Activated CD8-positive, alpha-beta memory T cell treated with anti-CD3 and anti-CD28 coated beads for 24 hours (primary cell): ENCODE measurements at regions not wholly inside any gene's neighbourhood (a gene's known extent, or its start where the extent isn't known, plus 50 kb on each side); places are given as distances from the start of the nearest gene placed in this dataset.
"Not testable (repeated sequence)": the region's sequence is repeated elsewhere in the genome, so short reads cannot be mapped to it uniquely, and the experiment has no call there.

Experiments
- DNase-seq: peaks from one replicate; pipeline ENCODE4 v3.0.0-alpha.2; 2020

DNA sequence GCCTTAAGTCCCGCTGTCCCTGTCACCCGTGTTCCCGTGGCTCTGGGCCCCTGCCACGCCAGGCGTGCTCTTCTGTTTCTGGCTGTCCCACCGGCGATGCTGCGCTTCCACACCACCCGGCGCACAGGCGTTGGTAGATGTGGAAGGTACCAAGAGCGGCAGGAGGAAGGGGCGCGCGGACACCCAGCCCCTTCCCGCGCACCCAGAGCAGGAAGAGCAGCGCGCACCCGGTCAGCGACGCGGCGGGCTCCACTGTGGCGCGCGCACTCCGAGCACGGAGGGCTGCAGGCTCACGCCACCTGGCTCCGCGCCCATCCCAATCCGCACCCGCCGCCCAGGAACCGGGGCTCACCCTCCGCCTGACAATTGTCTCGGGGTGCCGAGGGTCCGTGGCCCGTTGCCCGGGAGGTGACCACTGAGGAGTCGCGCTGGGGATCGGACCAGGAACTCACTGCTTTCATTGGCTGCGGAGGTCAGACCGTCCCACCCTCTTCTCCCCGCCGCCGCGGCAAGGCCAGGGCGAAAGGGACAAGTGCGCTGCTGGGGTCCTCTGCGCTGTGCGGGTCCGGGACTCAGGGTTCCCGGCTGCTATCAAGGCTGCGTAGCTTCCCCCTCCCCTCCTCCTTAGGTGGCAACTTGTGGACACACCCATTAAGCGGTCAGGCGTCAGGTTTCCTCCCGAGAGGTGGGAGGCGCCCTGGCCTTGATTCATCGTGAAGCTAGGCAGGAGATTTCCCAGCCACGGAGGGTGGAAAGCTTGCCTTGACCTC, 121.6 kb upstream of the ZNF92 start:
- DNase-seq = peak; percentile 65

DNA sequence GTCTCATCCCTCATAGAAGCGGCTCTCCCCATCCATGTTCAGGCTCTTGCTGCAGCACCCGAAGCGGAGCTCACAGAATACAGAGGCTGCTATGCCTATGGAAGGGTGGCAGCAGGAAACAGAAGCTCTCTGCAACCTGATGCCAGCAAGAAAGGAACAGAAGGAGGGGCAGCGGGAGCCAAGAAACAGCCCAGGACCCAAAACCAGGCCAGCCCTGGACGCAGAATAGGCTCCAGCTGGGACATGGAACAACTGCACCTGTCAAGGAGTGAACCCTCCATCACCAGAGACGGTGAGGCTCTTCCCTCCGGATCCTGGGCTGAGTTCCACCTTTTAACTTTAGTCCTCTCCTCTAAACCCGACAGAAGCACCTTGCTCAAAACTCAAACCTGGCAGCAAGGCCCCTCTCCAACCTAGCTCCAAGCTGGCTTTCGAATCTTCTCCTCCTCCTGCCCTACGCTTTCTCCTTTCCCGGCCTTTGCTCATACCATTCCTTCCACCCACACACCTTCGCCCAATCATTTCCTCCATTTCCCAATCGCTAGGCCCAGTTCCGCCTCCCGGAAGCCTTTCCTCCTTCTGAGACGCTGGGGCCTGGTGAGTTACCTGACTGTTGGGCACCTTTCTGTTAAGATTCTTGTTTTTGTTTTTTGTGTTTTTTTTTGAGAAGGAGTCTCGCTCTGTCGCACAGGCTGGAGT, 122.8 kb upstream of the ZNF92 start:
- DNase-seq = no peak

DNA sequence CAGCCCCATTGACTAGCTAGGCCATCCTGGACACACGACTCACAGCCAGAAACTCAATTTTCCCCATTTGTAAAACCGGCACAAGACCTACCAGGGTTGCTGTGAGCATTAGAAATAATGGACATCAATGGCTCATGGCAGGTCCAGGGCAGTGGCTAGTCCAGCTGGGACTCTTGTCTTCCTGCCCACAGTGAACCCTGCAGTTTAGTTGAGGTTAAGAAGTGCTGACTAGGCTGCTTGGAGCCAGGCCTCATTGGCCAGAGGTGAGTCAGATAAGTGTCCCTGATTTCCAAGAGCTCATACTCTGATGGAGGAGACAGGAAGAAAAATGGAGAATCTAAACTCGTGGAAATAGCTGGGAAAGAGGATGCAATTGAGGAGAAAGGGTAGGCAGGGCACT, 123.4 kb upstream of the ZNF92 start:
- no peak for DNase-seq

DNA sequence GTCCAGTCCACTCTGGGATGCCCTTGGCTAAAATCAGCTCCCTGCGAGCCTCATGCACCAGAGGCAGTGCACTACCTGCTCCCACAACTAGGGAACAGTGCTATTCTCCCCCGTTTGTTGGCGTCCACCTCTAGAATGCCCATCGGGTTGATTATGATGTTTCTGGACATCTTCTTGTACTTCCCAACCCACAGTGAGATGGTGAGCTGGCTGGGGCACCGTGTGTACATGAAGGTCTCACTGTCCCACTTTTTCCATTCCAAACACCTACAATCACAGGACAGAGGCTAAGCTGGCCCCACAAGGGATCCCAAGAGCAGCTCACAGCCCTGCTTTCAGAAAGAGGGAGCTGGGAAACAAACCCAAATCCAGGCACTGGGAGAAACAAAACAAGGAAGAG, 126.2 kb upstream of the ZNF92 start:
- no peak for DNase-seq

DNA sequence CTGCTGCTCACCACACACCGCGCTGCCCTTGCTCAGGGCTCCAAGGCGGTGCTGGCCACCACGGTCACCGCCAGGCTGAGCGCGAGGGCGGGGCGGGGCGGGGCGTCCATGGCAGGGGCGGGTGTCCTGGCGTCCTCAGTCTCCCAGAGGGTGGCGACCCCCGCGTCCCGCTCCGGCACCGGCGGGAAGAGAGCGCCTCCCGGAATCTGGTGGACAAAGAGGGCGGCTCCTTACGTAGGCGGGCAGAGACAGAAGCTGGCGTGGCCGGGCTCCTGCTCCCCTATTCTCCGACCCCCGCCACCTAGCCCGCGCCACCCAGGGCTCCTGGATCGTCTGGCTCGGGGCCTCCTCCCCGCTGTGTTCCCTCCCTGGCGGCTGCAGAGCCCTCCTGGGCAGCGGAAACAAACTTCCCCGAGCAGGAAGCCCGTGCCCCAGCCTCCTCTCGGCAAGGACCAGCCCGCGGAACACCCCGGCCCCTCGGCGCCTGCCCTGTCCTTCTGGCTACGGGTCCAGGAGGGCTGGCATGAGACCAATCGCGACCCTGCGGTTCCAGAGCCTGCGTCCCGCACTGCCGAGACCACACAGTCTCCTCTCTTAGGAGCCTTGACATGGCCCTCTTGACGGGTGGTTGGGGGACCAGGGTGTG, 133.8 kb upstream of the ZNF92 start:
- no peak for DNase-seq

DNA sequence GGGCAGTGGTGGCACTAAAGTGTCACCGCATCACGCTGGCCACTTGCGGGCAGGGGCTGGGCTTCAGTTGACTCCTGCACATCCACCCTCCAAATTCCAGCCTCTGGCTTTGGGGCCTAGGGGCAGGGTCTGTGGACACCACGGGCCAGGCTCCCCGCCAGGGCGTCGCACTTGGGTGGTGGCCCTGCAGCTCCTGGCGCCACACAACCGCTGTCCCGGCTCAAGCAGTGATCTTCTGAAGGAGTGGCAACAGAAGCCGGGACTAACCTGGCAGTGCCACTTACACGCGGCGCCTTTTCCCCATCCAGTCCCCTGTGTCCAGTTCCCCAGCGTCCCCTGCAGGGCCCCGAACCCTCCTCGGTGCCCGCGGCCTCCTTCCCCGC, 134.3 kb upstream of the ZNF92 start:
- no peak for DNase-seq

DNA sequence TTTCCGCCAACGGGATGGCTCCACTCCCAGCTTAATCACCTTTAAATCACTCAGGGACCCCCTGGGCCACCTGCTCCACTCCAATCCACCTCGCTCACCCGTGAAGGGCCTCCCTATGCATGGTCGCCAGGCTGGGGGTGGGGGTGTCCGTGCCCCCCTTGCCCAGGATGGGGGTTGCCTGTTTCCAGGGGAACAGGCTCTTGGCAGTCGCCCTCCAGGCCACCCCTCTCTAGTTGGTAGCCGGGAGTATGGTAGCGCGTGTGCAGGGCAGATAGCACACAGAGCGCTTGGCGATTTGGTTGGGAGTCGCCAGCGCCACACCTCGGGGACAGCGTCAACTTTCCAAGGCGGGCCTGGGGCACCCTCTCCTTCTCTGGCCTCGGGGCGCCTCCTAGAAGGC, 134.9 kb upstream of the ZNF92 start:
- no peak for DNase-seq

DNA sequence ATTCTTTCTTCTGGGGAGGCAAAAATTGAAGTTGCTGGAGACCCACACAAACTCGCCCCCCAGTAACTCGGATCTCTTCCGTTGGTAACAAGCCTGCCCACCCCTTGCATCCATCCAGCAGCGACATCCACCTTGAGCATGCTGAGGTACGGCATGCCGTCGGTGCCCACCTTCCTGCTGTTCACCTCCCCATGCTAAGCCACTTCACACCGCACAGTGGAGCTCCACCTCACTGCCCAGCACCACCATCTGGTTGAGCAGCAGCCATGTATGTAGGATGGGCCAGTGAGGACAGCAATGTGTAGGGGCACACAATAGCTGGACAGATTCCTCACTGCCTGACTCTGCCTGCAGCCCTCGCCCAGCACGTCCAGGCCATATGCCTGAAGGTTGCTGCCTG, 138.1 kb upstream of the ZNF92 start:
- DNase-seq = no peak

DNA sequence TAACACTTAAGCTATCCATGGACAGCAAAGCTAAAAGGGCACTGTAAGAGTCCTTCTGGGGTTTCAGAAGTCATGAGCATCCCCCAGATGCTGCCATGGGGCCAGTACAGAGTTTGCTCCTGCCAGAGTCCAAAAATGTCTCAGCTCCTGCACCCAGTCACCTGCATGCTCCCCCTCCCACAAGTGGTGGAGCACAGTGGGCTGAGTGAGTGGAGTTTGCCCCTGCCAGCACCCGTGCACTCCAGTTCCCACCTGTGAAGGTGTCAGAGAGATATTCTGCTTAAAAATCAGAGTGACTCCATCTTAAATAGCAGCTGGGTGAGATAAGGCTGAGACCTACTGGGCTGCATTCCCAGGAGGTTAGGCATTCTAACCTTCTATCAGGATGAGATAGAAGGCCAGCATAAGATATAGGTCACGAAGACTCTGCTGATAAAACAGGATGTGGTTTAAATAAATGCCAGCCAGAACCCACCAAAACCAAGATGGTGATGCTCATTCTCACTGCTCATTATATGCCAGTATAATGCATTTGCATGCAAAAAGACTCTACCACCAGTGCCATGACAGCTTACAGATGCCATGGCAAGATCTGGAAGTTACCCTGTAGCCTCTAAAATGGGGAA, 140.1 kb upstream of the ZNF92 start:
- no peak for DNase-seq

DNA sequence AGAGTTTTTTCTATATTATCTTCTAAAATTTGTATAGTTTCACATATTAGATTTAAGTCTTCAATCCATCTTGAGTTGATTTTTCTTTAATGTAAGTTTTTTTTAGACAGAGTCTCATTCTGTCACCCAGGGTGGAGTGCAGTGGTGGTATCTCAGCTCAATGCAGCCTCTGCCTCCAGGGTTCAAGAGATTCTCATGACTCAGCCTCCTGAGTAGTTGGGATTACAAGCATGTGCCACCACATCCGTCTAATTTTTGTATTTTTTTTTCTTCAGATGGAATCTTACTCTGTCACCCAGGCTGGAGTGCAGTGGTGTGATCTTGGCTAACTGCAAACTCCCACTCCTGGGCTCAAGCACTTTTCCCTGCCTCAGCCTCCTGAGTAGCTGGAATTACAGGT, 143.4 kb upstream of the ZNF92 start:
- no peak for DNase-seq

DNA sequence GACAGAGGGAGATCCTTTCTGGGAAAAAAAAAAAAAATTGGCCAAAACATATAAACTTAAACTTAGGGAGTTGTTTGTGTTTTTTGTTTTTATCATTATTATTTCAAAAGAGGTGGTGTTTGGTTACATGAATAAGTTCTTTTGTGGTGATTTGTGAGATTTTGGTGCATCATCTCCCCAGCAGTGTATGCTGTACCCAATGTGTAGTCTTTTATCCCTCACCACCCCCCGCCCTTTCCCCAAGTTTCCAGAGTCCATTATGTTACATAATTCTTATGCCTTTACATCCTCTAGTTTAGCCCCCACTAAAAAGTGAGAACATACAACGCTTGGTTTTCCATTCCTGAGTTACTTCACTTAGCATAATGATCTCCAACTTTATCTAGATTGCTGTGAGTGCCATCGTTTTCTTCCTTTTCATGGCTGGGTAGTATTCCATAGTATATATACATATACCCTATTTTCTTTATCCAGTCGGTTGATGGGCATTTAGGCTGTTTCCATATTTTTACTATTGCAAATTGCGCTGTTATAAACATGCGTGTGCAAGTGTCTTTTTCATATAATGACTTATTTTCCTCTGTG, 148.1 kb upstream of the ZNF92 start:
- DNase-seq = no peak

DNA sequence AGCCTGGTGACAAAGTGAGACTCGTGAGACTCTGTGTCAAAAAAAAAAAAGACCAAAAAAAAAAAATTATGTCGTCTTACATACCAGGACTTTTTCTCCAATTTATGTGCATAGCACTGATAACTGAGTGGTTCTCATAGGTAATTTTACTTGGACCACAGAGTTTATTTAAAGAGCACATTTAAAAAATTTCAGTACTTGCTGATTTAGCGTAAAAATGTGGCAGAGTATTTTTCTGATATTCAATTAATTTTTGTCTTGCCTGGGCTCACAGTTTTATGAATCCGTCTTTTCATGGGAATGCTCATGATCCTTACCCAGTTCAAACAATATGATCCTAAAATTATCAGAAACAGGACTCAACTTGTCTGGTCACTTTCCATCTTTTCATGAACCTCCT, 151.0 kb upstream of the ZNF92 start:
- no peak for DNase-seq

DNA sequence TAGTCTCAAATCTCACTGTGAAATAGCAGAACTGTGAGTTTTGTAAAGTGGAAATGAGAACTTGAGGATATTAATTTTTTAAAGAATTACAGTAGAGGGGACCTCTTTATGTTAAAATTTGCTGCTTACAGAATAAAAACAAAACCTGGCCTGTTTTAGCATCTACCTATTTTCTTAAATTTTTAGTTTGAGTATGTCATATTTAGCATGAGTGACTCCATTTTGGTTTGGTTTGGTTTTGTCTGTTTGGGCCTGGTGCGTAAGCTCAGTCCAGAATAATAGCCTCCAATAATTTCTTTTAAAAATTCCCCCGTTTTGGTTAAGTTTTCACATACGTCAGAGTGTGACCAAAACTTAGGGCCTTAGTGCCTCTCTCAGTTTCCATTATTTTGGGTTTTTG, 152.0 kb upstream of the ZNF92 start:
- no peak for DNase-seq

DNA sequence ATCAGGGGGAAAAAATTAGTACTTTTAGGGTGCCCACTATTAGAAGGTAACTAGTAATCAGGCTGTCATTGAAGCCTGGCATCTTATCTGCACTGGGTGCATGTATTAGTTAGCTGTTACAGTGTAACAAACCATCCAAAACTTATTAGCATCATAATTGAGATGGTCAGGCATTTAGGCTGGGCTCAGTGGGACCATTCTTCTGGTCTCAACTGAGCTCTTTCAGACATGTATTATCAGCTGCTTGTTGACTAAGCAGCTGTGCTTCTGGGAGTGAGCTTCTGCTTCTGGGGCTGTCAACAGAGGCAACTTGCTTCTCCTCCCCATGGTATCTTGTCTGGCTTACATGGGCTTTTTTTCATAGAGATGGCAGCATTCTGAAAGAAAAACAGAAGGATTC, 154.0 kb upstream of the ZNF92 start:
- no peak for DNase-seq

DNA sequence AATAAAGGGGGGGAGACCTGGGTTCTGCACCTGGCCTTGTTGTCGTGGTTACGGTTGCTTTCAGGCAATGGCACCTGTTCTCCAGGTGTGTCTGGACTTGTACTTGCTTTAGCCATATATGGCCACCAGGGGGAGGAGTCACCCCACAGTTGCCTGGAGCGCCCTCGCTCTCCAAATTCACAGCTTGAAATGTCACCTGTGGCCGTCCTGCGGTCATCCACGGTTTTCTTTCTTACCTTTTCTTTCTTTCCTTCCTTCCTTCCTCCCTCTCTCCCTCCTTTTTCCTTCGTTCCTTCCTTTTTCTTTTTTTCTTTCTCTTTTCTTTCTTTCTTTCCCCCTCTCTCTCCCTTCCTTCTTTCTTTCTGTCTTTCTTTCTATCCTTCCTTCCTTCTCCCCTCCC, 157.2 kb upstream of the ZNF92 start:
- peak; percentile 67 for DNase-seq

DNA sequence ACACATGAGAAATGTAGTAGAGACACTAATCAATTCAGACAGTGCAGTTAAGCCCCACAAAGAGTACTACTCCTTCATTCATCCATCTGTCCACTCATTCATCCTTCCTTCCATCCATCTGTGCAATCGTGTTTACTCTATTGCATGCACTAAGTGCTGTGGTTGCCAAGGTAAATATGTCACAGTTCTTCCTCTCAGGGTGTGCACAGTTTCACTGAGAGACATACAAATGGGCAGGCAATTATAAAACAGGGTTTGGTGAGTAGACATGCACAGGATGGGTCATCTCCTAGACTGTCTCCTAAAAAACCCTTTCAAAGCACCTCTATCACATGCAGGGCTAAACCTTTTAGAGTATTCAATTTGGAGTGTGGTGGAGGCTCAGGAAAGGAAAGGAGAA, 160.4 kb upstream of the ZNF92 start:
- not testable (repeated sequence) for DNase-seq

DNA sequence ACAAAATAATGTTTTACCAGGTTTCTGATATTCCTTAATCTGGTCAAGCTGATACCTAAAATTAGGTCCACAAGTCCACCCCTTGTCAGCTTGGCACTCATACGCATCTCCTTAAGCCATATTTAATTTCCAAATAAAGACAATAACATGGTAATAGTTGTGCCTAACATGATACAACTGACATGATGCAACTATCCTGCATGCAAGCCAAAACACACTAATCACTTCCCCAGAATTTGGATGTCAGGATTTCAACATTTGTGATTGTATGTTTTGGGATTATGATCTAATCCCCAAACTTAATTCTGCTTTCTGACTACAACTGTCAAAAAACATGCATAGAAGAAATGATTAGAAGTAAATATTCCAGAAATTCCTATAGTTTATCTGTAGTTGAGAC, 174.4 kb upstream of the ZNF92 start:
- DNase-seq = not testable (repeated sequence)

DNA sequence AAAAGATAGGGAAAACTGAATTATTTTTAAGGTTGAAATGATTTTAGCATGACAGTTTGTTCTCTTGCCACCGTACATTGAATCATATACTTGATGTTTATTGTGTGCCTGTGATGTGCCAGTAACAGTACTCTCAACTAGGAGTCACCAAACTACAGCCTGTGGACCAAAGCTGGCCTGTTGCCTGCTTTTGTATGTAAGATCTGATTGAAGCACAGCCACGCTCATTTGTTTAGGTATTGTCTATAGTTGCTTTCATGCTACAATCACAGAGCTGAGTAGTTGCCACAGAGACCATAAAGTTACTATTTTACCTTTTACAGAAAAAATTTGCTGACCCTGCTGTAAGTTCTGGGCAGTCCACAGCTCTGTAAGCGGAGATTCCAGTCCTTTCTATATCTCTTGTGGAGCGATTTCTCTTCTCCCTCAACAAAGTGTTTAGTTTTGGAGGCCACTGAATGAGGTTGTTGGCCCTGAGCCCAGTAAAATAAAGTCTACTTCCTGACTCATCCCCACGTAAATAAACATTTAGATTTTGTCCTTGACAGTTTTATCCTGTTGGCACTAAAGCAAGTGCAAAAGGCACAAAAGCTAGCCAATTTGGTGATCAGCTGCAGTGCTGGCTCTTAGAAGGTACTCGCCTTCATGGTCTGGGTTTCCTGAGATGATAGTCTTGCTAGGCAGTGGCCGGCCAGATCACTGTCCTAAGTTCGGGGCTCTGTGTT, 180.2 kb upstream of the ZNF92 start:
- not testable (repeated sequence) for DNase-seq

DNA sequence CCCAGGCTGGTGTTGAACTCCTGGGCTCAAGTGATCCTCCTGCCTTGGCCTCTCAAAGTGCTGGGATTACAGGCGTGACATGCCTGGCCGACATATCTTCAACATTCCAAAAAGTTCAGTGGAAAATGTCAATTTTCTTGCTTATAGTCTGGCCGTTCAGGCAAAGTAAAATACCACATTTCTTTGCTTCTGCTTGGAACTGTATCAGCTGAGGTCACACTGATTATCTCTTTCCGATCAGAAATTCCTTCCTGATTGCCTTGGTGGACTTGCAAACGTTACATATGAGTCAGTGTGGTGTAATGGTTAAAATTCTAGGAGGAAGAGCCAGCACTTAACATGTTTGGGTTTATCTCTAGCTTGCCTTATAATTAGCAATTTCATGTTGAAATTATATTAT, 170.6 kb upstream of the ERV3-1 start:
- not testable (repeated sequence) for DNase-seq

DNA sequence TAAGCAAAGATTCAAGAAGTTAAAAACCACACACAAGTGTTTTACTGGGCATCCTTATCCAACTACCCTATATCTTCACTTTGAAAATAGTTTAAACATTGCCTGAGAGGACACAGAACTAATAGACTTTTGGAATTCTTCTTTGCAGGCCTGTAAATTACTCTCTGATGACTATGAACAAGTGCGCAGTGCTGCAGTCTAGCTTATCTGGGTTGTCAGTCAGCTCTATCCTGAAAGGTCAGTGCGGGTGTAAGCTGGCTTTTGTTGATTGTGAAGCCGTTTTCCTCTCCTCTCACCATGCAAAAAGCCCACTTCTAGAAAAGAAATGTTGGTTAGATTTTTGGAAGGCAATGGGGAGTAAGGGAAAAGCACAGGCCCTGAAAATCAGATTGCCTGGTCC, 143.6 kb upstream of the ERV3-1 start:
- not testable (repeated sequence) for DNase-seq

DNA sequence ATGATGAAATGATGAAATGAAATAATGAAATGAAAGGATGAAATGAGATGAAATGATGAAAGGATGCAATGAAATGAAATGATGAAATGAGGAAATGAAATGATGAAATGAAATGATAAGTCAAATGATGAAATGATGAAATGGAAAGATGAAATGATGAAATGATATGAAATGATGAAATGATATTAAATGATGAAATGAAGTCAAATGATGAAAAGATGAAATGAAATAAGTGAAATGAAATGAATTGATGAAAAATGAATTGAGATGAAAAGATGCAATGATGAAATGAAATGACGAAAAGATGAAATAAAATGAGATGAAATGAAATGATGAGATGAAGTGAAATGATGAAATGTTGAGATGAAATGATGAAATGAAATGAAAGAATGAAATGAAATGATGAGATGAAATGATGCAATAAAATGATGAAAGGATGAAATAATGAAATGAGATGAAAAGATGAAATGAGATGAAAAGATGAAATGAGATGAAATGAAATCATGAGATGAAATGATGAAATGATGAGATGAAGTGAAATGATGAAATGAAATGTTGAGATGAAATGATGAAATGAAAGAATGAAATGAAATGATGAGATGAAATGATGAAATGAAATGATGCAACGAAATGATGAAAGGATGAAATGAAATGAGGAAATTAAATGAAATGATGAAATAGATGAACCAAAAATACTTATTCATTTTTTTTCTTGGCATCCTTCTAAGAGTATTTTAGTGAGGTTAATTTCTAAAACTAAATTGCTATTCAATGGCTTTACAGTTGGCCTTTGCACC, 139.8 kb upstream of the ERV3-1 start:
- not testable (repeated sequence) for DNase-seq

DNA sequence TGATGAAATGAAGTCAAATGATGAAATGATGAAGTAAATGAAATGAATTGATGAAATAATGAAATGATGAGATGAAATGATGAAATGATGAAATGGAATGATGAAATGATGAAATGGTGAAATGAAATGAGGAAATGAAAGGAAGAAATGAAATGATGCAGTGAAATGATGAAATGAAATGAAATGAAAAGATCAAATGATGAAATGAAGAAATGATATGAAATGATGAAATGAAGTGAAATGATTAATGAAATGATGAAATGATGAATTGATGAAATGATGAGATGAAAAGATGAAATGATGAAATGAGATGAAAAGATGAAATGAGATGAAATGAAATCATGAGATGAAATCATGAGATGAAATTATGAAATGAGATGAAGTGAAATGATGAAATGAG, 139.2 kb upstream of the ERV3-1 start:
- DNase-seq = not testable (repeated sequence)
